ENCODE measurements at regions not wholly inside any gene's neighbourhood (a gene's known extent, or its start where the extent isn't known, plus 50 kb on each side); places are given as distances from the start of the nearest gene placed in this dataset.

GRCh38 chr4:14100349-14100748 lies 472.8 kb upstream of the BOD1L1 start:
- TF ChIP-seq CTCF (IDR thresholded peaks at IDR 0.05; ENCODE audit: control extremely low read depth in 1 of 3, insufficient read depth in 1 of 3, low read depth in 1 of 3, low read length in 3 of 3) (no peak), TEAD4 (IDR thresholded peaks at IDR 0.05; ENCODE audit: low read depth, low read length) (no peak), GABPA (IDR thresholded peaks at IDR 0.05; ENCODE audit: borderline replicate concordance, insufficient read depth, low read length) (no peak), ATF2 (IDR thresholded peaks at IDR 0.05; ENCODE audit: low read length) (no peak), KDM5A (IDR thresholded peaks at IDR 0.05; ENCODE audit: low read length) (no peak), POLR2A (IDR thresholded peaks at IDR 0.05; ENCODE audit: control extremely low read depth in 1 of 2, low read depth in 2 of 2, low read length in 2 of 2) (no peak), RFX5 (IDR thresholded peaks at IDR 0.05; ENCODE audit: borderline replicate concordance, low read depth, low read length) (no peak), EZH2 (IDR thresholded peaks at IDR 0.05; ENCODE audit: low read depth, low read length, severe bottlenecking) (no peak), POLR2AphosphoS5 (IDR thresholded peaks at IDR 0.05; ENCODE audit: low read depth, low read length) (no peak), JUND (IDR thresholded peaks at IDR 0.05; ENCODE audit: low read length) (no peak), CREB1 (IDR thresholded peaks at IDR 0.05) (no peak), CTBP2 (IDR thresholded peaks at IDR 0.05; ENCODE audit: borderline replicate concordance, insufficient read depth, insufficient read length, low read length) (no peak)

Data from H1 (cell line).